HG03135 (cell line): ENCODE measurements at regions not wholly inside any gene's neighbourhood (a gene's known extent, or its start where the extent isn't known, plus 50 kb on each side); places are given as distances from the start of the nearest gene placed in this dataset.

Experiments
- ATAC-seq: cut with Tn5 transposase; IDR thresholded peaks from one replicate; pipeline ENCODE4 v1.9.1; 2021; ENCODE audit warnings: mild to moderate bottlenecking, moderate library complexity; ENCODE audit not compliant: unreplicated experiment

- no peak for ATAC-seq
Measured at GRCh38 chr5:72623323-72623722, 116.1 kb upstream of the ZNF366 start.

DNA sequence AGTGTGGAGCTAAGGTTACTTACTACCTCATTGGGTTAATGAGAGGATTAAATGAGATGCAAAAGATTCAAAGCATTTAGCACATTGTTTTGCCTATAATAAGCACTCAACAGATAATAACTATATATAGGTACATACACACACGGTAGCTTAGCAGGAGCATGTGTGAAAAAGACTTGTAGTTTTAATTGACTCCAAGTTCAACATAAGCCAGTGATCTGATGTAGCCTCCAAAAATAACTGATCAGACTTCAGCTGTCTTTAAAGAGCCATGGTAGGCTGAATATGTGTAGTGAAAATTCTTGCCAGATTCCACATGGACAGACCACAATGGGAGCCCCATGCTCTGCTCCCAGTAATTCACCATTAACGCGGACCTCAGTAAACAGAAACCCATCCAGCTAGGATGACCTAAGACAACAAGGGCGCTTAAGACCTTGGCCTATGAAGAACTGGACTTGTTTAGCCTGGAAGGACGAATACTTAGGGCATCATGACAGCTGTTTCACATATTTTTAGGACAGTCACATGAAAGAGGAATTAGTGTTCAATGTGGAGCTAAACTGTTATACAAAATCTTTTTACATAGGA lies 115.1 kb upstream of the ZNF366 start:
- ATAC-seq: no peak

DNA sequence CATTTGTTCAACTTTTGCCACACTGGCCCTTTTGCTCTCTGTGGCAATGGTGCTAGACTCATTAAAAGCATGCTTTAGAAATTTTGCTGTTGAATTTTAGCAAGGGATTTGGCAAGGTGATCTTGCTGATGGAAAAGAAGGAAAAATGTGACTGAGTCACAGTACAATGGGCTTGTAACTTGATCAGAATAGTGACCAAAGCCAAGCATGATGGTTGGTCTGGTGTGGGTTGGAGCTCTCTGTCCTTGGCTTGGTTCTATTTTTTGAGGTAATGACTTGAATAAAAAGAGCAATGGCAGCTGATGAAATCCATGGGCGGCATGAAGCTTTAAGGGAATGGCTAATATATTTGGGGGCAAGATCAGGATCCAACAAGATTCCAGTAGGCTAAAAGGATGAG lies 114.4 kb upstream of the ZNF366 start:
- no peak for ATAC-seq

DNA sequence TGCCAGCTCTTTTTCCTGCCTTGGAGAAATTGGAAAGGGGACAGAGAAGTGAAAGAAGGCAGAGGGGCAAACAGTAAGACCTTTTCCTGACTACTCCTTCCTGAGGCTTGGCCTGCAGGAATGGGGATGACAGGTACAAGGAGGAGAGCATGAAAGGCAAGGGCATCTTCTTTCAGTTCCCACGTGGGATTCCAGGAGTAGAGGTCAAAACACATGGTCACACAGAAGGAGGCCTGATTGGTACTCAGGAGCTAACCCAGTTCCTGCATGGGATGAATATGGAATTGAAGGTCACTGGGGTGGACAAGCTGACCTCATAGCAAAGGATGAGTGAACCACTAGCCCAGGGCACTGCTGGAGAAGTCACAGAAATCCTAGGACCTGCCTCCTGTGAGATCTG lies 112.5 kb upstream of the ZNF366 start:
- no peak for ATAC-seq

GRCh38 chr5:72619251-72619650 lies 112.0 kb upstream of the ZNF366 start:
- no peak for ATAC-seq

GRCh38 chr5:72618708-72619107 lies 111.5 kb upstream of the ZNF366 start:
- no peak for ATAC-seq

DNA sequence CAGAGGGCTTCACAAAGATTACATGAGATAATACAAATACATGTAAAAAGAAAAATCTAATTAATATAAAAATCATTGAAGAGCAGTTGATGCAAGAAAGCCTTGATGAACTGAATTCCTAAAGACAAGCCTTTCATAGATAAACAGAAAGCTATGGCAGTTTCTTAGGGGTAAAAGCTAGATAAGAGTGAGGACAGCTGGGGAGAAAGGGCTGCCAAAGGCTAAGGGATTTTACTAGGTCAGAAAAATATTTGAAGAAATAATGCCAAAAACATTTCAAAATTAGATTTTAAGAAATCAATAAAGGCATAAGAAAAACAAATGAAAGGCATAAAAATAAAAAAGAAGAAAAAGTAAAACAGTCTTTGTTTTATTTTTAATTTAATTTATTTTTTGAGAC lies 107.9 kb upstream of the ZNF366 start:
- no peak for ATAC-seq

- ATAC-seq: no peak
Measured at GRCh38 chr5:72613515-72613914, 106.3 kb upstream of the ZNF366 start.

- no peak for ATAC-seq
Measured at GRCh38 chr5:72612810-72613209, 105.6 kb upstream of the ZNF366 start.

DNA sequence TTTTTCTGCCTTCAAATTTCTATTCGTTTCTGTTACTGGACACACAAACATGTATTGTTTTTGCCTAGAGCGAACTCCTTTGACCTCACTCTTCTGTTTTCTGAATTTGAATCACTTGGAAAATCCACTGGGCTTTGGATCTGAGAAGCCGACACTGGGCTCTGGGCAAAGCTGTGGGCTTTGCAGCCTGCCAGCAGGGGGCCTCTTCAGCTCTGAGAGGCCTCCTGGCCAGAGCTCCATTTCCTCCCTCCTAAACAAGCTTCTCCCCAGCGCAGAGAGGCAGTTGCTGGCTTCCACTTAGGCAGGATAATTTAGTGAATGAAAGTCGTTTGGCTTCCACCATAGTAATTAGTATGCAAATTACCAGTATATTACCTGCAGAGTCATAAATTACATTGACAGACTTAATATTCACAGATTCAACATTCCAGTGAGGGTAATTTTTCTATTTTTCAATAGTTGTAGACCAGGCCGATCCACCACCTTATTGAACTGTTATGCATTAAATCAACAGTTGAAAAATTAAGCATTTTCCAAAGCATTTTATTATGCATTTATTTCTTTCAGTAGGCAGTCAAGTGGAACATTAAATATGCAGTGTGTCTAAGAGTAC lies 104.0 kb upstream of the ZNF366 start:
- ATAC-seq: no peak

DNA sequence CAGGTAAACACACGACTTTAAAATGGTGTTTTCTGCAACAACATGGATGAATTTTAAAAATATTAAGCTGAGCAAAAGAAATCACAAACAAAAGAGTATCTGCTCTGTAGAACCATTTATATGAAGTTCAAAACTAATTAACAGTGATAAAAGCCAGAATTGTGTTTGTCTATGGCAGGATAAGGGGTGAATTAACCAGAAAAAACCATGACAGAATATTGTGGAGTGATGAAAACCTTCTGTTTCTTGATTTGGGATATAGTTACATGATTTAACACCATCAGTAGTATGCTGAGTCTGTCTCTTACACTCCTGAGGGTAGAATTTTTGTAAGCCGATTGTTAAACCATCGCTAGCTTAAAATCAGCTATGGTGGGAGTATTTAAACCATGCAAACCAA lies 101.7 kb upstream of the ZNF366 start:
- no peak for ATAC-seq

GRCh38 chr5:72608297-72608696 lies 101.1 kb upstream of the ZNF366 start:
- no peak for ATAC-seq

DNA sequence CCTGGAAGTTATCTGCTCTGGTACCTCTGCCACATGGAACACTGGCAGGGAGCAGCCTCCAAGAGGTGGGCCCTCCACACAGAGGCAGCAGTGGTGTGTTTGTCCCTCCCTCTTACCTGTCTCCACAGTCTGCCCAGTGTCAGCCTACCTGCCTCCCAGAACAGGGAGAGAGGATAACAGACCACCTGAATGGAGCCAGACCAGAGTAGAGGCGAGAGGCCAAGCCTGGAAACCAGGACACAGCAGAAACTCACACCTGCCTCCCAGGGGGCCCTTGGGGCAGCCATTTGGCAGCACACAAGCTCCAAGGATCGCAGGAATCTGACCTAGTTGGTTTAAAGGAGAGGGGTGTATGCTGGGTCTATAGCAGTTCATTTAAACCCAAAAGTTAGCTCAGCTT lies 100.2 kb upstream of the ZNF366 start:
- no peak for ATAC-seq

GRCh38 chr5:72606525-72606924 lies 99.3 kb upstream of the ZNF366 start:
- ATAC-seq: no peak

- no peak for ATAC-seq
Measured at GRCh38 chr5:72605632-72606031, 98.4 kb upstream of the ZNF366 start.

- ATAC-seq: no peak
Measured at GRCh38 chr5:72604798-72605154, 97.6 kb upstream of the ZNF366 start.

DNA sequence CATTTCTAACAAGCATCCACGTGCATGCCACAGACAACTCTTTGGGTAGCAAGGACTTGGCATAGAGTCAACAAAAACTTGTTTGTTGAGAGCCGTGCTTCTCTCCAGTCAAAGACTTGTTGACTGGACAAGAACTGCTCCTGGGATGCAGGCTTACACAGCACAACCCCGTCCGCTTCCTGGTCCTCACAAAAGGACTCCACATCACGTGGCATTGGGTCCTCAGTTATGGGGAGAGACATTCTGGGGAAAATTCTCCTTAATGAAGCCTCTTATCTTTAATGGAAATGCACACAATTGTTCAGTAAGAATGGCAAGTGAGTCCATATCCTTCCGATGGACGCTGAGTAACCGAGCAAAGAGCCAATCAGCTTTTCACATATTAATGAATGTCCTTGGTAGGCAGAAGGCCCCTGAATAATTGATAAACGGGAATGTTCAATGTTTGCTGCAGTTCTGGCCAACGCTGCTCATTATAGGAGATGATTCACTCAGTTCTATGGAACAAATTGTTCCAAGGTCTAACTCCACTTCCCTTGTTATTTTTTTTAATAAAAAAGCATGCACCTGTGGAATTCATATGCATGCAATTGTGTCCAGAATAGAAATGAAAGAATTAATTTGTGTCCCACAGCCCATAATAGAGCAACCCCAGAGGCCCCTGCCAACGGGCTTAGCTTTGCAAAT lies 97.0 kb upstream of the ZNF366 start:
- no peak for ATAC-seq

DNA sequence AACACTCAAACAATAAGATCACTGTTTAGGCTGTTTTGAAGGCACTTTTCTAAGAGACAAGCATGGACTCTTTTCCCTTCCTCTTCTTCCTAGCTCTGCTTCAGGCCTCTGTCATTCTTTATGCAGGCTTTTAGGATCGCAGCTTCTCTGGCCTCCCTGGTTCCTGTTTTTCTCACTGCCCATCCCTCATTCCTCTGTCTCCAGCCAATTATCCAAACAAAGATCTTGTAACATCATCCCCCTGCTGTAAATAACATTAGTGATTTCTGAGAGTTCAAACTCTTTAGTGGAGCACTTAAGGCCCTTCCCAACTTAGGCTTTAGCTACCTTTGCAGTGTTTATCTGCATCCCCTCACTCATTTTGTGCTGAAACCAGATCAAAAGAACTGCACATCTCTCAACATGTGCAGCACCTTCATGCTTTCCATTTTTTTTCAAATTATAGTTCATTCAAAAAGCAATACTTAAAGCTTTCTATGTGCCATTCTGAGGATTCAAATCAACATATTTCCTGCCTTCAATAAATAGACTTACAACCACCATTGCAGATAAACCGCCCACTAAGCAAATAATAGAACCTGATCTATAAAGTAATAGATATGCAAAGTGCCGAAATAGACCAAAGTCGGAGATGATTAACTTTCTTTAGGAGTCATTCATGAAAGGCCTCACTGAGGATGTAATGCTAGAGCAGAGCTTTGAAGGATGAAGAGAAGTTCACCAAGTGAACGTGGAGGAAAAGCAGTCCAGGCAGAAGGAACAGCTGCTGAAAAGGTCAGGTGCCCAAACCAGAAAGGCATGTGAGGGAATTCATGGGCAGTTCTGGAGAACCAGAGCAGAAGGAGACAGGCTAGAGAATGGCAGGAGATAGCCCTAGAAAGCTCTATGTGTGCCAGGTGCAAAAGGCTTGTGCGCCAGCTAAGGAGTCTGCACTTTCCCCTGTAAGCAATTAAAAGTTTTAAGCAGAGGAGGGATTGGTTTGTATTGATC lies 95.8 kb upstream of the ZNF366 start:
- no peak for ATAC-seq

- ATAC-seq: no peak
Measured at GRCh38 chr5:72601861-72602260, 94.7 kb upstream of the ZNF366 start.

DNA sequence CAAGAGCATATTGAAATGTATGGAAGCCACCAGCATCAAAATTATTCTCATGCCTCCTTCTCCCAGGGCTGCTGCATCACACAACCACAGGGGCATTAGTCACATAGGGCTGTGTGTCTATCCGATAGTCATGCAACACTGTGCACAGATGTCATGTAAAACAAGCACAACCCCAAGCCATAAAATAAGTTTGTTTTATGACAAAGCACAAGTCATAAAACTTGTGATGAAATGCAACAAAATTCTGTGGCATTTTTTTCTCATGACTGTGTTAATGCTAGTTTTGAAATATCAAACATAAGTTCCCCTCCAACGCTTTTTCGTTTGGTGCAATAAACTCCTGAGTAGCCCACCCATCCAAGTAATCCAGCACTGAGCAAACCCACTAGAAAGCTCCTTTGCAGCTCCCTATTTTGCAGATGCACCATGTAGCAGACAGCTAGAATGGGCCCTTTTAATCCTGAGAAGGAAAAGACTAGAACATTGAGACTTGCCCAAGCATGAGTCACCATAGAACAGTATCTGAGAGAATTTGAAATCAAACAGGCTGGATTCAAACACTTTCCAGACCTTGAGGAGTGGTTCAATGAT lies 93.3 kb upstream of the ZNF366 start:
- no peak for ATAC-seq
